ENCODE measurements at regions not wholly inside any gene's neighbourhood (a gene's known extent, or its start where the extent isn't known, plus 50 kb on each side); places are given as distances from the start of the nearest gene placed in this dataset.

GRCh38 chr20:7695051-7695495 lies 245.2 kb downstream of the HAO1 start:
- H3K27ac ChIP-seq, result no peak overlapping the region
- H3K4me1 ChIP-seq (ENCODE audit: low read depth), result no peaks in the 10 kb centered on the region
- no peak for TF ChIP-seq CTCF (IDR thresholded peaks at IDR 0.05; ENCODE audit: low read depth, low read length)
- no peaks in the 10 kb centered on the region for H3K9me3 ChIP-seq (ENCODE audit: low read depth)
- H3K4me3 ChIP-seq, result no peak overlapping the region
- DNase-seq (ENCODE audit: low read depth in 1 of 2, low spot score in 1 of 2), result no peak
- H3K36me3 ChIP-seq, result no peaks in the 10 kb centered on the region
- no peaks in the 10 kb centered on the region for H3K27me3 ChIP-seq

GRCh38 chr20:7695635-7696034 lies 244.6 kb downstream of the HAO1 start:
- Histone ChIP-seq H3K27me3 (no peaks in the 10 kb centered on the region), H3K4me3 (no peak overlapping the region), H3K9me3 (ENCODE audit: low read depth) (no peaks in the 10 kb centered on the region), H3K36me3 (no peaks in the 10 kb centered on the region), H3K27ac (no peak overlapping the region), H3K4me1 (ENCODE audit: low read depth) (no peaks in the 10 kb centered on the region)
- no peak for TF ChIP-seq CTCF (IDR thresholded peaks at IDR 0.05; ENCODE audit: low read depth, low read length)
- DNase-seq (ENCODE audit: low read depth in 1 of 2, low spot score in 1 of 2), result peak in 1 of 2 donors; percentile 26

GRCh38 chr20:7696311-7696710 lies 243.9 kb downstream of the HAO1 start:
- H3K27me3 ChIP-seq, result no peaks in the 10 kb centered on the region
- no peak for TF ChIP-seq CTCF (IDR thresholded peaks at IDR 0.05; ENCODE audit: low read depth, low read length)
- H3K4me1 ChIP-seq (ENCODE audit: low read depth), result no peaks in the 10 kb centered on the region
- no peaks in the 10 kb centered on the region for H3K36me3 ChIP-seq
- H3K4me3 ChIP-seq, result no peak overlapping the region
- no peak for DNase-seq (ENCODE audit: low read depth in 1 of 2, low spot score in 1 of 2)
- H3K27ac ChIP-seq, result no peak overlapping the region
- no peaks in the 10 kb centered on the region for H3K9me3 ChIP-seq (ENCODE audit: low read depth)

GRCh38 chr20:7702141-7702540 lies 238.1 kb downstream of the HAO1 start:
- peak in 1 of 2 donors; percentile 22 for DNase-seq (ENCODE audit: low read depth in 1 of 2, low spot score in 1 of 2)
- no peak overlapping the region for H3K4me3 ChIP-seq
- H3K36me3 ChIP-seq, result no peaks in the 10 kb centered on the region
- H3K9me3 ChIP-seq (ENCODE audit: low read depth), result no peaks in the 10 kb centered on the region
- no peak overlapping the region for H3K27ac ChIP-seq
- no peaks in the 10 kb centered on the region for H3K4me1 ChIP-seq (ENCODE audit: low read depth)
- no peaks in the 10 kb centered on the region for H3K27me3 ChIP-seq
- no peak for TF ChIP-seq CTCF (IDR thresholded peaks at IDR 0.05; ENCODE audit: low read depth, low read length)

- DNase-seq (ENCODE audit: low read depth in 1 of 2, low spot score in 1 of 2), result no peak
- Histone ChIP-seq H3K27me3 (no peaks in the 10 kb centered on the region), H3K9me3 (ENCODE audit: low read depth) (no peaks in the 10 kb centered on the region), H3K4me3 (no peak overlapping the region), H3K36me3 (no peaks in the 10 kb centered on the region), H3K27ac (no peak overlapping the region), H3K4me1 (ENCODE audit: low read depth) (no peaks in the 10 kb centered on the region)
- TF ChIP-seq CTCF (IDR thresholded peaks at IDR 0.05; ENCODE audit: low read depth, low read length), result no peak
These were observed 236.7 kb downstream of the HAO1 start for GRCh38 chr20:7703551-7703961.

GRCh38 chr20:7703996-7704395 lies 236.3 kb downstream of the HAO1 start:
- no peak for DNase-seq (ENCODE audit: low read depth in 1 of 2, low spot score in 1 of 2)
- Histone ChIP-seq H3K27ac (no peak overlapping the region), H3K36me3 (no peaks in the 10 kb centered on the region), H3K4me3 (no peak overlapping the region), H3K9me3 (ENCODE audit: low read depth) (no peaks in the 10 kb centered on the region), H3K4me1 (ENCODE audit: low read depth) (no peaks in the 10 kb centered on the region), H3K27me3 (no peaks in the 10 kb centered on the region)
- no peak for TF ChIP-seq CTCF (IDR thresholded peaks at IDR 0.05; ENCODE audit: low read depth, low read length)

Measured in cardiac muscle cell (in vitro differentiated cells and primary cell).